GM23338 (cell line): ENCODE measurements at regions not wholly inside any gene's neighbourhood (a gene's known extent, or its start where the extent isn't known, plus 50 kb on each side); places are given as distances from the start of the nearest gene placed in this dataset.

ENCODE experiments used
- ATAC-seq: fragments of 200-7000 bp; cut with Tn5 transposase; 3 replicates; pipeline ENCODE4 v1.9.1; 2020
- DNase-seq: peaks from one replicate; pipeline ENCODE4 v3.0.0-alpha.2; 2015; ENCODE audit warnings: low spot score
- H2AFZ ChIP-seq: fragments of 200-600 bp; sonication (generic); 2 replicates; pipeline ENCODE4 v1.8.0; 2016; ENCODE audit warnings: antibody characterized with exemption, mild to moderate bottlenecking, moderate library complexity
- H3F3A ChIP-seq: fragments of 200-600 bp; sonication (generic); replicated peaks from 2 replicates; pipeline ENCODE4 v1.8.0; 2017; ENCODE audit warnings: antibody characterized with exemption, mixed run types, low read depth
- H3K27ac ChIP-seq: fragments of 200-600 bp; sonication (generic); 2 replicates; pipeline ENCODE4 v1.6.1; 2016; ENCODE audit warnings: low read depth
- H3K27me3 ChIP-seq: fragments of 200-600 bp; sonication (generic); 2 replicates; pipeline ENCODE4 v1.8.0; 2016; ENCODE audit warnings: mild to moderate bottlenecking, mixed run types, moderate library complexity; ENCODE audit not compliant: insufficient read depth
- H3K36me3 ChIP-seq: fragments of 200-600 bp; sonication (generic); 2 replicates; pipeline ENCODE4 v1.8.0; 2016; ENCODE audit warnings: mild to moderate bottlenecking; ENCODE audit not compliant: insufficient read depth
- H3K4me1 ChIP-seq: fragments of 200-600 bp; sonication (generic); 2 replicates; pipeline ENCODE4 v1.8.0; 2016; ENCODE audit warnings: mild to moderate bottlenecking, moderate library complexity; ENCODE audit not compliant: insufficient read depth
- H3K4me2 ChIP-seq: fragments of 200-600 bp; sonication (generic); 2 replicates; pipeline ENCODE4 v1.7.1; 2017; ENCODE audit warnings: mixed run types
- H3K4me3 ChIP-seq: fragments of 200-600 bp; sonication (generic); 2 replicates; pipeline ENCODE4 v1.6.1; 2016; ENCODE audit warnings: mixed run types
- H3K79me2 ChIP-seq: fragments of 200-600 bp; sonication (generic); replicated peaks from 2 replicates; pipeline ENCODE4 v1.8.0; 2017; ENCODE audit warnings: mild to moderate bottlenecking; ENCODE audit not compliant: insufficient read depth
- H3K9me2 ChIP-seq: fragments of 200-600 bp; sonication (generic); 2 replicates; pipeline ENCODE4 v1.8.0; 2017; ENCODE audit not compliant: insufficient read depth
- H4K20me1 ChIP-seq: fragments of 200-600 bp; sonication (generic); replicated peaks from 2 replicates; pipeline ENCODE4 v1.8.0; 2017; ENCODE audit warnings: mild to moderate bottlenecking; ENCODE audit not compliant: insufficient read depth
- H3K27ac Mint-ChIP-seq: 2 replicates; pipeline ENCODE4 v1.8.0; 2020; ENCODE audit warnings: inconsistent platforms, mild to moderate bottlenecking, moderate library complexity, mixed read lengths
- H3K27me3 Mint-ChIP-seq: 3 replicates; pipeline ENCODE4 v1.8.0; 2022; ENCODE audit warnings: low read depth, mild to moderate bottlenecking, moderate library complexity, mixed read lengths, inconsistent platforms; ENCODE audit not compliant: insufficient read depth, poor library complexity
- H3K36me3 Mint-ChIP-seq: 3 replicates; pipeline ENCODE4 v1.8.0; 2021; ENCODE audit warnings: low read depth, mild to moderate bottlenecking, inconsistent platforms, moderate library complexity, mixed read lengths
- H3K4me1 Mint-ChIP-seq: 3 replicates; pipeline ENCODE4 v1.8.0; 2020; ENCODE audit warnings: mild to moderate bottlenecking, inconsistent platforms, mixed read lengths
- H3K4me3 Mint-ChIP-seq: 3 replicates; pipeline ENCODE4 v1.8.0; 2021; ENCODE audit warnings: moderate library complexity, mild to moderate bottlenecking, inconsistent platforms, mixed read lengths
- H3K9me3 Mint-ChIP-seq: 3 replicates; pipeline ENCODE4 v1.8.0; 2020; ENCODE audit warnings: moderate library complexity, mild to moderate bottlenecking, inconsistent platforms, mixed read lengths
- CREB1 ChIP-seq: fragments of 250-450 bp; sonication (Bioruptor Pico); IDR thresholded peaks from 2 replicates; pipeline ENCODE4 v1.5.0; 2020; ENCODE audit warnings: low read depth, mild to moderate bottlenecking, moderate library complexity
- CTCF ChIP-seq, 2 experiments: fragments of 200-600 bp in 1 of 2; sonication (generic) in 1 of 2; conservative IDR thresholded peaks; 2 replicates each; pipeline versions ENCODE4 v1.5.1 to v1.6.1; 2016 to 2017; ENCODE audit warnings: antibody characterized with exemption in 2 of 2, low read depth in 2 of 2, mild to moderate bottlenecking in 2 of 2, moderate library complexity in 1 of 2
- ETS1 ChIP-seq: IDR thresholded peaks from 2 replicates; pipeline ENCODE4 v1.6.1; 2016; ENCODE audit warnings: antibody characterized with exemption
- EZH2 ChIP-seq: fragments of 200-600 bp; sonication (generic); IDR thresholded peaks from one replicate; pipeline ENCODE4 v1.8.0; 2017; ENCODE audit warnings: antibody characterized with exemption, mild to moderate bottlenecking, low read depth; ENCODE audit not compliant: unreplicated experiment
- EZH2phosphoT487 ChIP-seq: fragments of 200-600 bp; sonication (generic); IDR thresholded peaks from one replicate; pipeline ENCODE4 v1.8.1; 2018; ENCODE audit warnings: antibody characterized with exemption; ENCODE audit not compliant: unreplicated experiment
- JUNB ChIP-seq: IDR thresholded peaks from one replicate; pipeline ENCODE4 v1.6.1; 2016; ENCODE audit warnings: antibody characterized with exemption; ENCODE audit not compliant: unreplicated experiment
- NANOG ChIP-seq: IDR thresholded peaks from 2 replicates; pipeline ENCODE4 v1.6.1; 2016; ENCODE audit warnings: antibody characterized with exemption, borderline replicate concordance
- POLR2AphosphoS5 ChIP-seq: IDR thresholded peaks from 2 replicates; pipeline ENCODE4 v1.6.1; 2016; ENCODE audit warnings: antibody characterized with exemption, low read depth
- REST ChIP-seq: IDR thresholded peaks from one replicate; pipeline ENCODE4 v1.6.1; 2018; ENCODE audit warnings: antibody characterized with exemption; ENCODE audit not compliant: unreplicated experiment
- STAT1 ChIP-seq: IDR thresholded peaks from one replicate; pipeline ENCODE4 v1.6.1; 2016; ENCODE audit warnings: antibody characterized with exemption; ENCODE audit not compliant: unreplicated experiment
- ZNF114 ChIP-seq: fragments of 250-450 bp; sonication (Bioruptor Pico); IDR thresholded peaks from 2 replicates; pipeline ENCODE4 v1.5.0; 2020; ENCODE audit warnings: mild to moderate bottlenecking, moderate library complexity
- ZNF331 ChIP-seq: fragments of 250-450 bp; sonication (Bioruptor Pico); IDR thresholded peaks from 2 replicates; pipeline ENCODE4 v1.5.0; 2020; ENCODE audit warnings: low read depth, mild to moderate bottlenecking, moderate library complexity
- ZNF462 ChIP-seq: fragments of 250-450 bp; sonication (Bioruptor Pico); IDR thresholded peaks from 2 replicates; pipeline ENCODE4 v1.5.0; 2020; ENCODE audit warnings: mild to moderate bottlenecking, moderate library complexity

GRCh38 chr10:83942410-83942809, 196.9 kb upstream of the GHITM start:
- Histone ChIP-seq H3K4me3 (no peak overlapping the region), H3F3A (no peaks in the 10 kb centered on the region), H3K4me2 (no peak overlapping the region), H3K36me3 (no peaks in the 10 kb centered on the region), H3K4me1 (peaks cover 16% of the 10 kb centered on the region), H3K79me2 (no peaks in the 10 kb centered on the region), H3K27ac (no peak overlapping the region), H3K9me2 (peaks cover 8% of the 10 kb centered on the region; the same call in 1 of the 2 replicates), H3K27me3 (peaks cover 12% of the 10 kb centered on the region), H4K20me1 (no peaks in the 10 kb centered on the region), H2AFZ (no peak overlapping the region)
- Mint-ChIP-seq H3K9me3 (no peaks in the 10 kb centered on the region), H3K4me1 (peaks cover 18% of the 10 kb centered on the region), H3K36me3 (no peaks in the 10 kb centered on the region), H3K27me3 (peaks cover 6% of the 10 kb centered on the region), H3K27ac (no peak overlapping the region), H3K4me3 (no peak overlapping the region)
- DNase-seq, result no peak
- TF ChIP-seq REST (no peak), POLR2AphosphoS5 (no peak), EZH2 (no peak), ZNF462 (no peak), EZH2phosphoT487 (no peak), STAT1 (no peak), ZNF114 (CRISPR knock-in tag) (no peak), ETS1 (no peak), CTCF (conservative IDR thresholded peaks at IDR 0.05; ENCODE audit: low read depth in 2 of 2) (no peak), CREB1 (CRISPR knock-in tag) (no peak), JUNB (no peak), NANOG (no peak), ZNF331 (CRISPR knock-in tag) (no peak)
- ATAC-seq, result no peak
